Stimulated activated naive B cell treated with anti-CD40 and anti-IgM and Interleukin-4, amounts not matched to agents 10 μg/mL and 1 μg/mL and 100 μg/mL, for 72 hours (primary cell): ENCODE measurements at regions not wholly inside any gene's neighbourhood (a gene's known extent, or its start where the extent isn't known, plus 50 kb on each side); places are given as distances from the start of the nearest gene placed in this dataset.
A peak's percentile ranks its signal among the peaks of the same experiment; 100 is the strongest.

ENCODE experiments used
- ATAC-seq, 2 donors: fragments of 150-1000 bp; cut with Tn5 transposase; replicated peaks; 2 replicates each; pipeline ENCODE4 v1.10.0; 2021; ENCODE audit warnings: moderate library complexity in 1 of 2
- DNase-seq: peaks from one replicate; pipeline ENCODE4 v3.0.0; 2021
- H3K27ac Mint-ChIP-seq: one replicate; pipeline ENCODE4 v1.8.0; 2022; ENCODE audit warnings: mild to moderate bottlenecking, mixed read lengths
- H3K27me3 Mint-ChIP-seq, 2 donors: one replicate each; pipeline ENCODE4 v1.8.0; 2022; ENCODE audit warnings: mixed read lengths in 2 of 2
- H3K36me3 Mint-ChIP-seq, 2 donors: one replicate each; pipeline ENCODE4 v1.8.0; 2022; ENCODE audit warnings: mixed read lengths in 2 of 2, mild to moderate bottlenecking in 1 of 2
- H3K4me1 Mint-ChIP-seq, 2 donors: one replicate each; pipeline ENCODE4 v1.8.0; 2022; ENCODE audit warnings: mixed read lengths in 2 of 2, mild to moderate bottlenecking in 1 of 2
- H3K4me3 Mint-ChIP-seq, 2 donors: one replicate each; pipeline ENCODE4 v1.8.0; 2022; ENCODE audit warnings: mild to moderate bottlenecking in 2 of 2, mixed read lengths in 2 of 2, moderate library complexity in 1 of 2
- H3K9me3 Mint-ChIP-seq, 2 donors: one replicate each; pipeline ENCODE4 v1.8.0; 2022; ENCODE audit warnings: mixed read lengths in 2 of 2, mild to moderate bottlenecking in 1 of 2

DNA sequence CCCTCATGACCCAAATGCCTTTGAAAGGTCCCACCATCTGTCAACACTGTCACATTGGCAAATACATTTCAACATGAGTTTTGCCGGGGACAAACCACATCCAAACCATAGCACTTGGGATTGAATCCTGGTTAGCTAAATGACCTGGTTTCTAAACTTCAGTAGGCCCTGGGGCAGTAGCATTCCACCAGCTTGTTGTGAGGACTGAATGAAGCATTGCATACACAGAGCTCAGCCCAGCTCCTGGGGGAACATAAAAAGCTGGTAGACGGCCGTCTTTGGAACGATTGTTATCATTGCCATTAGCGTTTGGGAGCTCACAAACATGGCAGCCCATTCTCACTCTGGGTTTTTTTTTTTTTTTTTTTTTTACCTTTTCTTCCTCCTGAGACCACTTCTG lies 57.5 kb upstream of the CXCR4 start:
- H3K27me3 Mint-ChIP-seq: no peaks in the 10 kb centered on the region
- H3K27ac Mint-ChIP-seq: no peak overlapping the region
- DNase-seq (no peak), ATAC-seq (no peak)
- peaks cover 0 to 6% of the 10 kb centered on the region in 2 donors for H3K9me3 Mint-ChIP-seq
- H3K4me3 Mint-ChIP-seq: no peak overlapping the region
- peaks cover 2 to 5% of the 10 kb centered on the region in 2 donors for H3K36me3 Mint-ChIP-seq
- peaks cover 16 to 20% of the 10 kb centered on the region in 2 donors for H3K4me1 Mint-ChIP-seq

DNA sequence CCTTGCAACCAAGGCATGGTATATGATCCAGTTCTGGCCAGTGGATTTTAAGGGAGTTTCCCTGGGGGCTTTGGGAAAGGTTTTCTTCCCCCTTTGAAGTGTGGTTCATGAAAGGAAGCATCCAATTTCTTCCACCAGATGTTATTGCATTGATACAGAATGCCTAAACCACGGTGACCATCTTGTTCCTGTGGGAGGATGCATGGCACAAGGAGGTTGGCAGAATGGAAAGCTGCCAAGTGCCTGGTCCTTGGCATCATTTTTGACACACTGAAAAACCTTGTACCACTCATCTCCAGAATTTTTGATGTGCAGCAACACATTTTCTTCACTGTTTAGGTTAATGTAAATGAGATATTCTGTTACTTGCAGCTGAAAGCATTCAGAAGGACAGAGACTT lies 55.2 kb upstream of the CXCR4 start:
- H3K4me3 Mint-ChIP-seq: no peak overlapping the region
- no peaks in the 10 kb centered on the region for H3K27me3 Mint-ChIP-seq
- ATAC-seq (no peak), DNase-seq (no peak)
- H3K9me3 Mint-ChIP-seq: peaks cover 0 to 4% of the 10 kb centered on the region in 2 donors
- H3K27ac Mint-ChIP-seq: no peak overlapping the region
- H3K36me3 Mint-ChIP-seq: peaks cover 0 to 2% of the 10 kb centered on the region in 2 donors
- peaks cover 27 to 41% of the 10 kb centered on the region in 2 donors for H3K4me1 Mint-ChIP-seq

DNA sequence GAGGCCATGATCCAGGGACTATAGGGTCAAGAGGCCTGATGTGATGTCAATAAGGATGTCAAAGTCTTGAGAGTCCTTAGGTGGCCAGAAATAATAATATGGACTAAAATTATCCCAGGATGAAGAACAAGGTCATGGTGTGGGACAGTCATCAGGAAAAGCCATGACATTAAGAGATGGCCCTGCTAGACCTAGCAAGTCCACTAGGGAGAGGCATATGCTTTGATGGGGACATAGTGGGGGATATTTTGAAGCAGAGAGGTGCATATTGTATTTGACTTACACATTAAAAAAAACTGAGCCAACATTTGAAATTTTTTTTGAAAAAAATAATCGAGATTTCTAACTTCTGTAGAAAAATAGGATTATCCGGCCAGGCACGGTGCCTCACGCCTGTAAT lies 53.3 kb upstream of the CXCR4 start:
- peak overlapping the region; percentile 26 for H3K27ac Mint-ChIP-seq
- H3K4me3 Mint-ChIP-seq: no peak overlapping the region
- DNase-seq (no peak), ATAC-seq (no peak)
- peaks cover 0 to 4% of the 10 kb centered on the region in 2 donors for H3K9me3 Mint-ChIP-seq
- peaks cover 0 to 2% of the 10 kb centered on the region in 2 donors for H3K36me3 Mint-ChIP-seq
- no peaks in the 10 kb centered on the region for H3K27me3 Mint-ChIP-seq
- H3K4me1 Mint-ChIP-seq: peaks cover 34 to 48% of the 10 kb centered on the region in 2 donors

DNA sequence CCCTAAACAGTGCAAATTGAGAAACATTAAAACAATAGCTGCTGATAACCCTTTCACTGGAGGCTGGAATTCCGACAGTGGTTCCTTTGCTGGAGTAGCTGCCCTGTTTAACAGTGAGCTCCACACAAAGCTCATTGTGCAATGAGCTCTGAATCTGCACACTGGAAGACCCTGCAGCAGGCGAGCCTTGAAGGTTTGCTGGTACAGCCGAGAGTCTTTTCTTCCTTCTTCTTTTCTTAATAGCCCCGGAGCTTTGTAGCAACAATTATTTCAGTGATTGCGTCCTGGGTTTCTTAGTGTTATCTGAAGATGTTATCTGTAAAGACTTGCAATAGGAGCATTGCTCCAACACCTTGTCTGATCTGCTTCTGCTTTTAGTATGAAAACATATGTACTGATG lies 50.8 kb upstream of the CXCR4 start:
- Mint-ChIP-seq H3K4me1 (peaks cover 31 to 43% of the 10 kb centered on the region in 2 donors), H3K4me3 (no peak overlapping the region)

DNA sequence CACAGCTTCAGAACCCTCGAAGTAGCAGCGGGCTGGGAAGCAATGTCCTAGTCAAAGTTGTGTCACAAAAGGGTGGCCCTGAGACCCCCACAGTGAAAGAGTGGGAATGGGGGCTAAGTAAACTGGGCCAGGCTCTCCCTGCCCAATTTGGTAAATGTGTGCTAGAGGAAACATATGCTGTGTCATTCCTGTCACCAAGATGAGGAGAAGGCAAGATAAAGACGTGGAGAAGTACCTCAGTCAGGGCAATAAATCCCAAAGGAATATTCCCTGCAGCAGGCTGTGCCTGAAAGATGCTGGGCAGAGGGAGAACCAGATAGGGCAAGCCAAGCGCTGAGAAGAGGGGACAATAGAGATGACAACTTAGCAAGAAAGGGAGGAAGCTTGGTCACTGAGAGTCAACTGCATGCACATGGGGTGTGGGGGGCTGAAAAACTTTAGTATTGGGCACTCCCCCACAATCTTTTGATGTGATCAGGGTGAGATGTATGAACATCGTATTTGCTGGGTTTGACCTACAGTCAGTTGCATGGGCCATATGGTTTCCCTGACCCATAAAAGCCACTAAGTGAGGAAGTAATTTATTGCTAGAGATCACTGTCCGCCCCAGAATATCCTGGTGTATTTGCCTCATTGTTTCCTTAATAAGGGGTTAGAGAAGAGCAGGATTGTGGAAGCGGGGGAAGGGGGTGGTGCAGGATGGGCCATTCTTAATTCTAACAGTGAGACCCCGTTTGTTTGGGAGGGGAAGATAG lies 49.9 kb upstream of the CXCR4 start:
- Mint-ChIP-seq H3K4me3 (no peak overlapping the region), H3K9me3 (peaks cover 0 to 2% of the 10 kb centered on the region in 2 donors), H3K4me1 (peaks cover 31 to 46% of the 10 kb centered on the region in 2 donors), H3K27ac (no peak overlapping the region), H3K27me3 (no peaks in the 10 kb centered on the region), H3K36me3 (no peaks in the 10 kb centered on the region)
- DNase-seq (no peak), ATAC-seq (no peak)

More for the DNA sequence above, 50.8 kb upstream of the CXCR4 start:
- DNase-seq (no peak), ATAC-seq (no peak)
- Mint-ChIP-seq H3K27ac (no peak overlapping the region), H3K27me3 (no peaks in the 10 kb centered on the region), H3K9me3 (peaks cover 0 to 2% of the 10 kb centered on the region in 2 donors), H3K36me3 (no peaks in the 10 kb centered on the region)
